22Rv1 (cell line): ENCODE measurements at regions not wholly inside any gene's neighbourhood (a gene's known extent, or its start where the extent isn't known, plus 50 kb on each side); places are given as distances from the start of the nearest gene placed in this dataset.

Experiments used
- CTCF ChIP-seq: fragments of 450-650 bp; IDR thresholded peaks from 2 replicates; pipeline ENCODE4 v1.5.1; 2017; ENCODE audit warnings: mild to moderate bottlenecking
- ZFX ChIP-seq: fragments of 450-650 bp; IDR thresholded peaks from 2 replicates; pipeline ENCODE4 v1.6.1; 2017; ENCODE audit warnings: antibody characterized with exemption, borderline replicate concordance

- TF ChIP-seq CTCF = no peak
- TF ChIP-seq ZFX = no peak
These were observed 152.5 kb upstream of the APCDD1 start for GRCh38 chr18:10301831-10302483.
